C1 segment of cervical spinal cord (tissue), 14 donors: ENCODE measurements at regions not wholly inside any gene's neighbourhood (a gene's known extent, or its start where the extent isn't known, plus 50 kb on each side); places are given as distances from the start of the nearest gene placed in this dataset.
"Not testable (repeated sequence)": the region's sequence is repeated elsewhere in the genome, so short reads cannot be mapped to it uniquely, and the experiment has no call there.

Experiments used
- DNase-seq, 14 donors: peaks; one replicate each; lab custom pipeline; 2025; lab: John Stamatoyannopoulos, UW

- DNase-seq = not testable (repeated sequence)
Measured at GRCh38 chr3:154834831-154835230, 245.3 kb upstream of the MME start.

DNA sequence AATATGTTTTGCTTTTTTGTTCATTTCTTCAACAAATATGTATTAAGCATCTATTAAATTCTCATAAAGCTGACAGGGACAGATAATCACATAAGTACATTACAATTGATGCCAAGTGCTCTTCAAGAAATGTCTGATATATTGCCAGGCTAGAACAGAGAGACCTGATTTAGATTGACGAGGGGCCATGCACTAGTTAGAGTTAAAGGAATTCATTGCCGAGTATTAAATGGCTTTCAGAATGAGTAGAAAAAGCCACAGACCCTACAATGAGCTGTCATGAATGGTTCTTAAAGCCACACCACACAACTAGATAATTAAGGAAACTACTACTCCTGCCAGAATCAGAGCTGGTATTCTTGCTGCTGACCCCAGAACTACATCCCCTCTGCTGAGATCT lies 250.2 kb upstream of the MME start:
- no peak for DNase-seq

- no peak for DNase-seq
Measured at GRCh38 chr3:154819491-154819890, 260.6 kb upstream of the MME start.

- no peak for DNase-seq
Measured at GRCh38 chr3:154818676-154819255, 261.4 kb upstream of the MME start.

DNA sequence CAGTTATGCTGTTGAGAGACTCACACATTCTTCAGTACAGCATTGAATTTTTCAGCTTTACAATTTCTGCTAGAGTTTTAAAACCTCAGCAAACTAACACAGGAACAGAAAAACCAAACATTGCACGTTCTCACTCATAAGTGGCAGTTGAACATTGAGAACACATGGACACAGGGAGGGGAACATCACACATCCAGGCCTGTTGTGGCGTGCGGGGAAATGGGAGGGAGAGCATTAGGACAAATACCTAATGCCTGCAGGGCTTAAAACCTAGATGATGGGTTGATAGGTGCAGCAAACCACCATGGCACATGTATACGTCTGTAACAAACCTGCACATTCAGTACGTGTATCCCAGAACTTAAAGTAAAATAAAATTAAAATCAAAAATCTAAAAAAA lies 270.1 kb upstream of the MME start:
- not testable (repeated sequence) for DNase-seq

- no peak for DNase-seq
Measured at GRCh38 chr3:154801729-154802128, 278.4 kb upstream of the MME start.

GRCh38 chr3:154799800-154800199 lies 280.3 kb upstream of the MME start:
- no peak for DNase-seq

- DNase-seq = no peak
Measured at GRCh38 chr3:154795582-154795981, 284.5 kb upstream of the MME start.

DNA sequence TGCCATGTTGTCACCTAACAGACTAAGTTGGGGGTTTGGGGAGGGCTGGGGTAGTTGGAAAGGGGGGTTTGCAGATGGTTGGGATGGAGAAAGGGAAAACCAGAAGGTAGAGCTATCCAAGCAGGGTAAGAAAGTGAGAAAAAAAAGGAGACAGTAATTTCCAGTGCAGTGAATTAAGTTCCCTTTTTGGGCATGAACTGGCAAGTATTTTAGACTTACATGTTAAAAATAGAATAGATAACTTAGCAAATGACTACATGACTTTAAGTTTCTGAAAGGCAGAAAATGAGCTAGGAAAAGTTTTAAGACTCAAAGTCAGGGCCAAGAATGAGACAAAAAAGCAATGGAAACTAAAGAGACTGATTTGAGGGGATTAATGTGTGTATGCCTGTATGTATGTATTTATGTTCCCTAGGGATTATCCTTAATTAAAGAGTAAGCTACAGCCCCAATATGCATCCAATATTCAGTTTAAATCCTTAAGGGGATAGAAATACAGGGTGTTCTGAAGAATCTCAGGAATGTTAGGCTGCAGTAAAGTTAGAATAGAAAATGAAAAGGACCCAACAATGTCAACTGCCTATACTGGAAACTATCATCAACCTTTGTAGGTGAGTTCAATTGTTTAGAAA lies 285.2 kb upstream of the MME start:
- DNase-seq = no peak

DNA sequence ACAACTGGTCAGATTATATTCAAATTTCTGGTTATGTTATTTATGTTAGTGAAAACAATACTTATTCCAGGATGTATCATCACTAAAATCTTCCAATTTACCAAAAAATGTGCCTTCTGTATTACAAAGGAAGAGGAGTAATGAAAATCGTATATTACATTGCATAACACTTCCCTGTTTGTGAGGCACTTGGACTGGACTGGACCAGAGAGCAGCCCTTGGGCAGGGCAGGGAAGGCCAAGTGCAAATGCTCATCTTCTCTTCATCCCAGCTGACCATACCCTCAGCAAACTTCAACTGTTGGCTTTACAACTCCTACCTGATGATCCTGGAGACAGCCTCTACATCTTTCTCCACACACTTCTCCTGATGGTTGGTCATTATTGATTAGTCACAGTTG lies 285.7 kb upstream of the MME start:
- no peak for DNase-seq

DNA sequence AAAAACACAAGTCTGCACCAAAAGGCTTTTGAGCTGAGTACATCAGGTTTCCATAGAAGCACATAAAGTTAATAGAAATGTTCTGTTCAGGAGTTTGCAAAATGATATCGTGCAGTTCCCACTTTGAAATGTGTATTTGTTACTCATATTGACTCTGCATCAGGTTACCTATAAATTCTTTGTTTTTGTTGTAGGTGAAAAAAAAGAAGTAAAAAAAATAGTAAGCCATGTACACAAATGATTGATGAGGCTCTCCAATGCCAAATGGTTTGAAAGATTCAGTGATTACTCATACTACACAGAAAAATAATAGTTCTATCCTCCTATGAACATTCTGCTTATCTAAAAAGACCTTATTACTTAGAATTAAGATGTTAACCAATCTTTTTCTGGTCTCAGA lies 287.3 kb upstream of the MME start:
- DNase-seq = no peak

GRCh38 chr3:154791611-154792010 lies 288.5 kb upstream of the MME start:
- no peak for DNase-seq

- no peak for DNase-seq
Measured at GRCh38 chr3:154786724-154787123, 293.4 kb upstream of the MME start.

- no peak for DNase-seq
Measured at GRCh38 chr3:154783521-154783931, 296.6 kb upstream of the MME start.

GRCh38 chr3:154783061-154783460 lies 297.1 kb upstream of the MME start:
- no peak for DNase-seq

- no peak for DNase-seq
Measured at GRCh38 chr3:154782151-154782550, 298.0 kb upstream of the MME start.

- DNase-seq = no peak
Measured at GRCh38 chr3:154781595-154781994, 298.5 kb upstream of the MME start.

- DNase-seq = no peak
Measured at GRCh38 chr3:154780263-154780662, 299.9 kb upstream of the MME start.

DNA sequence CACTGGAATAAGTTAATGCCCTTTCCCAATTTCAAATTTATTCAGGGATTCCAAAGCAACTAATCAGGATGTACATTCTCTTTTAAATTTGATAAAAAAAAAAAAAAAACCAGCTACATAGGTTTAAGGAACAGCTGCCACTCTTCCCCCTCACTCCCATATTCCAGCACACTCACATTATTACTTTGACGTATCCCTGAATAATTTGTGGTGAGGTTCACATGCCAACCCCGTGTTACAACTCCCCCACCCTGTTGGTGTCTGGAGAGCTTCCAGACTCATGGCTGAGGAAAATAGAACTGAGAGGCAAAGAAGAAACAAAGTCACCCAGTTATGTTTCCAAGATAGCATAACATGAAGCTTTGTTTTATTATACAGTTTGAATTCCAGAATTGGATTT lies 300.5 kb upstream of the MME start:
- no peak for DNase-seq

DNA sequence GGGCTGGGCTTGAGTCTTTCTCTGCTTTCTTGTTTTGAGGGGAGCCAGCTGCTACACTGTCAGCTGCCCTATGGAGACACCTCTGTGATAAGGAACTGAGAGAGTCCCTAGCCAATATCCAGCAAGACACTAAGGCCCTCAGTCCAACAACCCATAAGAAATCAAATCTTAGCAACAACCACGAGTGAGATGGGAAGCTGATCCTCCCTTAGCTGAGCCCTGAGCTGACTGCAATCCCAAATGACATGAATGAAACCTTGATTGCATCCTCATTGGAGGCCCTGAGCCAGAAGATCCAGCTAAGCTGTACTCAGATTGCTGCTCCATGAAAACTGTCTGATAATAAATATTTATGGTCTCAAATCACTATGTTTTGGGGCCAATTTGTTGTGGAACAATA lies 302.1 kb upstream of the MME start:
- no peak for DNase-seq

- no peak for DNase-seq
Measured at GRCh38 chr3:154776549-154777225, 303.4 kb upstream of the MME start.

DNA sequence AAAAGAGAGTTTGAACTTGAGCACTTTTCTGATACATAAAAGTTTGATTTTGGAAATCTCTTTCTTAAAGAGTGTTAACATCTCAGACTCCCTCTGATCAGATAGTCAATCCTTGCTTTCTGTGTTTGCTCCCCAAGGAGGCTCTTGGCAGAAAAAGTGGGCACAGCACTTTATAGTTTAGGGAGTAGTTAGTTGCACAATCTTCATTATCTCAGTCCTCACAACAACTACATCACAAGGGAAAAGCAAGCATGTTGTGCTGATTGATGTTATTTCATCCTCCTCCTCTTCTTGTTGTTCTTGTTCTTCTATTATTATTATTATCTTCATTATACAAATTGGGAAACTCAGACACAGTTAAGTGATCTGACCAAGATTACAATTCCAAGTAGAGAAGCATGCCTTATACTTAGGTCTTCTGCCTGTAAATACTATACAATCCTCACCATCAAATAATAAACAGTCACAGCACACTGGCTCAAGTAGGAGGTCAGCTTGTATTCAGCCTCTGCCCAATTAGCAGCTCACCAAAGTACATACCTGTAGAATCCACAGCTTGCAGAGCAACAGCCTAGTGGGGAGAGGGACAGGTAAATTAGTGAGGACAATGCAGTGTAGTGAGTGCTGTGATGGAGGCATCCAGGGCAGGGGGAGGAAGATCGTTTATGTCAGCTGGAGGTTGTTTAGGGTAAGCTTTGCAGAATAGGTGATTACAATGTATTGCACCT lies 304.1 kb upstream of the MME start:
- no peak for DNase-seq
